ENCODE measurements at regions not wholly inside any gene's neighbourhood (a gene's known extent, or its start where the extent isn't known, plus 50 kb on each side); places are given as distances from the start of the nearest gene placed in this dataset.

DNA sequence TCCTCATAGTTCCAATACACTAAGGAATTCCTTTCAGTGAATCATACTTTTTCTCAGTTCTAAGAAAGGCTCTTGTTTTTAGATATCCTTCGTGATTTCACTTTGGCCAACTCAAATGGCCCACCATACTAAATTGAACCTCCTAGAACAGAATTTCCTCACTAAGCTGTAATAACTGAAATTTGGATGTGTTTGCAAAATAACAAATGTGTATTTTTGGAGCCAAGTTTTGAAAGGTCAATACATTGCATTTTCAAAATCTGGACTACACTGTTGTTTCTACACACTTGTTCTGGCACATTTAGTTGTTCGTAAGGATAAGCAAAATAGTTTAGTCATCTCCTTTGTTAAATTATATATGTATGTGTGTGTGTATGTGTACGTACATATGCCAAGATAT, 439.0 kb upstream of the STXBP6 start:
- H3K27me3 ChIP-seq (replicated peaks; ENCODE audit: insufficient read depth): no peaks in the 10 kb centered on the region
- 91% methylated on average over 3 of the region's 3 CpGs for WGBS
- H3K4me3 ChIP-seq: no peak overlapping the region
- intact Hi-C loops (cut with DNase I): no loop called here
- no peaks in the 10 kb centered on the region for H3K4me1 ChIP-seq (replicated peaks)
- no peak overlapping the region for H3K27ac ChIP-seq
- H3K36me3 ChIP-seq: no peaks in the 10 kb centered on the region
- no peak for TF ChIP-seq POLR2AphosphoS5 (IDR thresholded peaks at IDR 0.05)
- no peak for DNase-seq (ENCODE audit: low spot score)
- no peaks in the 10 kb centered on the region for H3K9me3 ChIP-seq

DNA sequence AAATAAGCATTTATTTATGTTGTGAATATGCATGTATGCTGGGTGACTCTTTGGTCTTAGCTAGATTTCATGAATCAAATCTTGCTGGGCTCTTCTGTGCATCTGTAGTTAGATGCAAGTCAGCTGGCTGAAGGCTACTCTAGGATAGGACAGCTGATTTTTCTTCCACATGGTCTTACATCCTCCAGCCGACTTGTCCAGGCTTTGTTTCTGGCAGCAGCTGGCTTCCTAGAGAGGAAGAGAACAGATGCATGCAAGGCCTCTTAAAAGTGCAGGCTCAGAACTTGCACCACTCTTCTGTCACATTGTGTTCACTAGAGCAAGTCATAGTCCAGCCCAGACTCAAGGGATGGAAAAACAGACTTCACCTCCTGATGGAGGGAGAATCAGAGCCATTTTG, 435.4 kb upstream of the STXBP6 start:
- intact Hi-C loops (cut with DNase I): no loop called here
- TF ChIP-seq POLR2AphosphoS5 (IDR thresholded peaks at IDR 0.05) (no peak), POLR2A (IDR thresholded peaks at IDR 0.05) (no peak)
- TF ChIP-seq, protein P1, sequence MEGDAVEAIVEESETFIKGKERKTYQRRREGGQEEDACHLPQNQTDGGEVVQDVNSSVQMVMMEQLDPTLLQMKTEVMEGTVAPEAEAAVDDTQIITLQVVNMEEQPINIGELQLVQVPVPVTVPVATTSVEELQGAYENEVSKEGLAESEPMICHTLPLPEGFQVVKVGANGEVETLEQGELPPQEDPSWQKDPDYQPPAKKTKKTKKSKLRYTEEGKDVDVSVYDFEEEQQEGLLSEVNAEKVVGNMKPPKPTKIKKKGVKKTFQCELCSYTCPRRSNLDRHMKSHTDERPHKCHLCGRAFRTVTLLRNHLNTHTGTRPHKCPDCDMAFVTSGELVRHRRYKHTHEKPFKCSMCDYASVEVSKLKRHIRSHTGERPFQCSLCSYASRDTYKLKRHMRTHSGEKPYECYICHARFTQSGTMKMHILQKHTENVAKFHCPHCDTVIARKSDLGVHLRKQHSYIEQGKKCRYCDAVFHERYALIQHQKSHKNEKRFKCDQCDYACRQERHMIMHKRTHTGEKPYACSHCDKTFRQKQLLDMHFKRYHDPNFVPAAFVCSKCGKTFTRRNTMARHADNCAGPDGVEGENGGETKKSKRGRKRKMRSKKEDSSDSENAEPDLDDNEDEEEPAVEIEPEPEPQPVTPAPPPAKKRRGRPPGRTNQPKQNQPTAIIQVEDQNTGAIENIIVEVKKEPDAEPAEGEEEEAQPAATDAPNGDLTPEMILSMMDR (IDR thresholded peaks at IDR 0.05): no peak
- H3K4me3 ChIP-seq: no peak overlapping the region
- H3K27ac ChIP-seq: no peak overlapping the region
- WGBS: 43% methylated on average over 1 of the region's 1 CpG
- H3K9me3 ChIP-seq: no peaks in the 10 kb centered on the region
- DNase-seq (ENCODE audit: low spot score): no peak
- H3K27me3 ChIP-seq (replicated peaks; ENCODE audit: insufficient read depth): no peaks in the 10 kb centered on the region
- H3K36me3 ChIP-seq: no peaks in the 10 kb centered on the region
- no peaks in the 10 kb centered on the region for H3K4me1 ChIP-seq (replicated peaks)

DNA sequence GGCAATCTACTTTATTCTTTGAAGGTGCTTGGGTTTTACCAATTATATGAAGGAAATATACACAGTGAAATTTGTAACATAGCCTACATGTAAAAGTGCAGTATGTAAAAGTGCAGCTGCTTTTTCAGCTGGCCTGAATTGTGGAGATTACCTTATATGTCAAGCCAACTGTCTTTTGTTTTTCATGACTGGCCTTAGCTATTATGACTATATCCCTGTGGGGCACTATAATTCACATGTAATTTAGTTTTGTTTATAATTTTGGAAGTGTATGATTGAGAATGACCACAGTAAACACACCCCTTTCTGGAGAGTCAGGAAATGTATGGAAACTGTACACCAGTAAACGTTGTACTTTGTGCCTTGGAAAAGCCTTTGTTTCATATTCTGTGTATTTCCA, 435.0 kb upstream of the STXBP6 start:
- WGBS: 50% methylated on average over 1 of the region's 1 CpG
- Histone ChIP-seq H3K36me3 (no peaks in the 10 kb centered on the region), H3K4me1 (replicated peaks) (no peaks in the 10 kb centered on the region), H3K9me3 (no peaks in the 10 kb centered on the region), H3K4me3 (no peak overlapping the region), H3K27ac (no peak overlapping the region), H3K27me3 (replicated peaks; ENCODE audit: insufficient read depth) (no peaks in the 10 kb centered on the region)
- intact Hi-C loops (cut with DNase I): no loop called here
- TF ChIP-seq POLR2A (IDR thresholded peaks at IDR 0.05) (no peak), POLR2AphosphoS5 (IDR thresholded peaks at IDR 0.05) (no peak)
- TF ChIP-seq, protein P1 (IDR thresholded peaks at IDR 0.05): no peak
- DNase-seq (ENCODE audit: low spot score): no peak

DNA sequence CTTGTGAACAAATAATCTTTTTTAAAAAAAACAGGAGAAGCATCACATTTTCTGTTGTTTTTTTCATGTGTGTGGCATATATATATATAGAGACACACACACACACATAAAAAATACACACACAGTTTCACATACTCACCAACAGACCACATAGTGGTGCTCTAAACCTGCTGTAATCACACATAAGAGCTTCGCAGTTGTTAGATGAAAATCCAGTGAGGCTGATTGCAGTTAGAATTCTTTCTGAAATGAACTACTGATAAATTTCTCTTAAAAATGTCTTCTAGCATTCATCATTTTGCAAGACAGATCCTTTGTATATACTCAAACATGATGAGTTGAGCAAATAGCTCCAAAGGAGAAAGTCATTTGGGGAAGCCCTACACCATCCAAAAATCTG, 434.3 kb upstream of the STXBP6 start:
- no peak for DNase-seq (ENCODE audit: low spot score)
- H3K4me1 ChIP-seq (replicated peaks): no peaks in the 10 kb centered on the region
- TF ChIP-seq, protein P1 (IDR thresholded peaks at IDR 0.05): no peak
- no peak for TF ChIP-seq POLR2AphosphoS5 (IDR thresholded peaks at IDR 0.05)
- TF ChIP-seq POLR2A (IDR thresholded peaks at IDR 0.05): no peak
- no peak overlapping the region for H3K27ac ChIP-seq
- intact Hi-C loops (cut with DNase I): no loop called here
- WGBS: 71% methylated on average over 1 of the region's 1 CpG
- H3K4me3 ChIP-seq: no peak overlapping the region
- no peaks in the 10 kb centered on the region for H3K27me3 ChIP-seq (replicated peaks; ENCODE audit: insufficient read depth)
- no peaks in the 10 kb centered on the region for H3K9me3 ChIP-seq
- H3K36me3 ChIP-seq: no peaks in the 10 kb centered on the region

DNA sequence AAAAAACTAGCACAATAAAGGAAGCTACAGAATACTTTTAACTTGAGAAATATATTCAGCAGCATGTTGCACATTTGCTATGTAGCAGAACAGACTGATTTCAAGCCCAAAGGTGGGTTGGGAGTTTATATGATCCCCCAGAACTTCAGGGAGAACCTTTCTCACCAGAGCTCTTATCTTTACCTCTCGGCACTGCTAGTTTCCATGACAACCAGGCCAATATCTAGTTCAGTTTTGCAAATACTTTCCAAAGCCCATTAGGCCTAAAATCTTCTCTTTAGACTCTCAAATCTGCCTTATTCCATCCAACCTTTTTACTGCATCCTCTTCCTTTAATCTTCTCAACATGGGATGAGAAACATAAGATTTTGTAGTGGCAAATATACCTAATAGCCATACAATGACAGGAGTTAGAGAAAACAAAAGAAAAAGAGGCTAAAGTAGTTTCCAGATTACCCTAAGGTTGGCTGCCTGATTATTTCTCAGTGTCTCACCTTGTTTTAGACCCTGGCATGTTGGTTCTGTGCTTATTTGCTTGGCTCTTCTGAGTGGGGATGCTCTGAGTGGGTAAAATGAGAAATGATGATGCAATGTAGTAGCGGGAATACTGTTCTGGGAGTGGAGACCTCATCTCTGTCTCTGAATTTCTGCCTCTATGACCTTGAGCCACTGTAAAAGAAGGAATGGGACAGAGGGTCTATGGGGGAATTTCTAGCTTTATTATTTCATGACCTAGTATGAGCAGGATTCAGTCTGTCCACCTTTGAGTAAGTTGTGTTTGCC, 427.6 kb upstream of the STXBP6 start:
- Histone ChIP-seq H3K4me1 (replicated peaks) (no peaks in the 10 kb centered on the region), H3K9me3 (no peaks in the 10 kb centered on the region), H3K4me3 (no peak overlapping the region), H3K27ac (no peak overlapping the region), H3K36me3 (no peaks in the 10 kb centered on the region), H3K27me3 (replicated peaks; ENCODE audit: insufficient read depth) (no peaks in the 10 kb centered on the region)
- TF ChIP-seq POLR2A (IDR thresholded peaks at IDR 0.05) (no peak), POLR2AphosphoS5 (IDR thresholded peaks at IDR 0.05) (no peak)
- TF ChIP-seq, protein P1 (IDR thresholded peaks at IDR 0.05): no peak
- intact Hi-C loops (cut with DNase I): no loop called here
- WGBS: 80% methylated on average over 2 of the region's 2 CpGs
- DNase-seq (ENCODE audit: low spot score): no peak

Measured in prostate gland (tissue), 2 donors.